Heart left ventricle (tissue), 16 donors: ENCODE measurements at regions not wholly inside any gene's neighbourhood (a gene's known extent, or its start where the extent isn't known, plus 50 kb on each side); places are given as distances from the start of the nearest gene placed in this dataset.

Experiments
- ATAC-seq, 4 donors: fragments of 200-7000 bp; cut with Tn5 transposase; one replicate each; pipeline ENCODE4 v1.9.1; 2020 to 2022; ENCODE audit warnings: moderate library complexity in 4 of 4, mild to moderate bottlenecking in 3 of 4, moderate number of reproducible peaks in 1 of 4
- DNase-seq, 5 donors: peaks; one replicate each; pipeline ENCODE4 v3.0.0-alpha.2; 2020
- H3K27ac ChIP-seq, 12 donors: fragments of 200-600 bp; sonication (generic) in 4 of 12; one replicate each; pipeline versions ENCODE4 v1.5.0 to v1.8.0; 2016 to 2022; ENCODE audit warnings: mild to moderate bottlenecking in 2 of 12
- H3K27me3 ChIP-seq, 9 donors: fragments of 200-600 bp; sonication (generic) in 2 of 9; one replicate each; pipeline versions ENCODE4 v1.5.1 to v1.8.0; 2016 to 2022; ENCODE audit warnings: mild to moderate bottlenecking in 3 of 9
- H3K36me3 ChIP-seq, 9 donors: fragments of 200-600 bp; sonication (generic) in 2 of 9; one replicate each; pipeline versions ENCODE4 v1.5.0 to v1.8.0; 2018 to 2022; ENCODE audit warnings: mild to moderate bottlenecking in 2 of 9
- H3K4me1 ChIP-seq, 12 donors: fragments of 200-600 bp; sonication (generic) in 4 of 12; one replicate each; pipeline versions ENCODE4 v1.5.0 to v1.8.0; 2016 to 2022; ENCODE audit warnings: mild to moderate bottlenecking in 3 of 12
- H3K4me3 ChIP-seq, 12 donors: fragments of 200-600 bp; sonication (generic) in 4 of 12; one replicate each; pipeline versions ENCODE4 v1.5.0 to v1.8.0; 2017 to 2022; ENCODE audit warnings: mild to moderate bottlenecking in 9 of 12, moderate library complexity in 4 of 12
- H3K9me3 ChIP-seq, 12 donors: fragments of 200-600 bp; sonication (generic) in 4 of 12; one replicate each; pipeline versions ENCODE4 v1.5.0 to v1.8.0; 2016 to 2022; ENCODE audit warnings: mild to moderate bottlenecking in 1 of 12
- CTCF ChIP-seq, 12 donors: fragments of 200-600 bp; sonication (generic) in 4 of 12; IDR thresholded peaks; one replicate each; pipeline versions ENCODE4 v1.5.0 to v1.8.0; 2018 to 2022; ENCODE audit warnings: antibody characterized with exemption in 12 of 12, mild to moderate bottlenecking in 5 of 12
- POLR2A ChIP-seq, 2 donors: fragments of 450-650 bp; IDR thresholded peaks; one replicate each; pipeline ENCODE4 v1.6.1; 2017; ENCODE audit warnings: antibody characterized with exemption in 2 of 2, mild to moderate bottlenecking in 2 of 2, moderate library complexity in 2 of 2
- WGBS, 4 donors: extraction: QIAGEN DNeasy Blood & Tissue Kit in 2 of 4; methylation state at CpG; one replicate each; pipeline versions ENCODE4 v1.1.5 to v1.1.7; 2013 to 2018; 5-methylcytosine and 5-hydroxymethylcytosine counted together
- intact Hi-C, 10 donors: fragments of 100-400 bp; cut with DNase I; formaldehyde crosslinking; loops; one replicate each; pipeline versions ENCODE4 v1.11.1 to v1.14.2; 2022
- donor health status: ischemic (EF 13 %, LVEDD 7.1; RV severe dilation, severe dysfunction).
- donor health status: healthy with polysubstance abuse.
- donor health status: DM: no; HTN: yes; CAD: no.
- donor health status: DM: no; HTN: no; CAD: no.
- donor health status: ischemic (EF 25% LVEDD 6.9; RV normal size, moderate dysfunction).
- donor health status: ischemic (EF 25% LVEDD 5.7; RV mildly dilated, moderate dysfunction).
- donor health status: healthy.
- donor health status: DM: yes; HTN: yes; CAD: no.
- donor health status: ischemic (EF 35%, LVEDD 5.7; RV mildly dilated, moderate dysfunction).
- donor health status: nonischemic (EF 11% LVEDD 7.7; RV severe dilation, severe dysfunction).
- donor health status: DM: yes; HTN: yes; CAD: no.
- donor health status: PGD.
- donor health status: ischemic (EF 29% LVEDD 5.4; RV normal size, mild dysfunction).
- donor health status: nonischemic (EF 23%, LVEDD 6.1; RV moderate dilation, normal function).

GRCh38 chr2:79275863-79276262, 116.3 kb upstream of the REG3A start:
- WGBS, 4 donors: 86 to 90% (median 90%) methylated on average over 3 of the region's 3 CpGs
- Histone ChIP-seq H3K4me3 (no peak overlapping the region), H3K36me3 (no peaks in the 10 kb centered on the region), H3K27me3 (no peaks in the 10 kb centered on the region), H3K4me1 (no peaks in the 10 kb centered on the region), H3K9me3 (peaks cover 0 to 20% (median 5%) of the 10 kb centered on the region in 12 donors), H3K27ac (no peak overlapping the region)
- DNase-seq (no peak), ATAC-seq (no peak)
- TF ChIP-seq POLR2A (IDR thresholded peaks at IDR 0.05): no peak
- TF ChIP-seq CTCF (IDR thresholded peaks at IDR 0.05): no peak
- intact Hi-C loops: no loop called here

DNA sequence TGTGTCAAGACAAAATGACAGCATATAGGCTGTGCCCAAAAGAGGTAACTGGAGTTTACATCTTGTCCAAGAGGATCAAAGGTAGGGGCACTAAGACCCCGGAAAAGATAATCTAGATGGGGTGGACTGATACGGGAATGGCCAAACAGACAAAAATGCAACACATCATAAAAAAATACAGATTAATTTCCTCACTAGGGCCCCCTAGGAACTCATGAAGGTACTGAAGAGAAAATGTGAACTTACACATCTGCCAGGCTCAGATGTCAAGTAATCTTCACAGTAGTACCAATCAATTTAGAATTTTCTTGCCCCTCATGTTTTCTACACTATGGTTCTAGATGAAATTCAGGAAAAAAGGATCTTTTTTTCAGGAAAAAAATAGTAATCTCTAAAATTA, 115.6 kb upstream of the REG3A start:
- ATAC-seq (no peak), DNase-seq (no peak)
- 57 to 70% (median 61%) methylated on average over 2 of the region's 2 CpGs for WGBS, 4 donors
- H3K4me3 ChIP-seq: no peak overlapping the region
- no peak for TF ChIP-seq CTCF (IDR thresholded peaks at IDR 0.05)
- no peak for TF ChIP-seq POLR2A (IDR thresholded peaks at IDR 0.05)
- intact Hi-C loops: no loop called here
- no peaks in the 10 kb centered on the region for H3K36me3 ChIP-seq
- H3K4me1 ChIP-seq: no peaks in the 10 kb centered on the region
- H3K27ac ChIP-seq: no peak overlapping the region
- peaks cover 0 to 20% (median 5%) of the 10 kb centered on the region in 12 donors for H3K9me3 ChIP-seq
- no peaks in the 10 kb centered on the region for H3K27me3 ChIP-seq

DNA sequence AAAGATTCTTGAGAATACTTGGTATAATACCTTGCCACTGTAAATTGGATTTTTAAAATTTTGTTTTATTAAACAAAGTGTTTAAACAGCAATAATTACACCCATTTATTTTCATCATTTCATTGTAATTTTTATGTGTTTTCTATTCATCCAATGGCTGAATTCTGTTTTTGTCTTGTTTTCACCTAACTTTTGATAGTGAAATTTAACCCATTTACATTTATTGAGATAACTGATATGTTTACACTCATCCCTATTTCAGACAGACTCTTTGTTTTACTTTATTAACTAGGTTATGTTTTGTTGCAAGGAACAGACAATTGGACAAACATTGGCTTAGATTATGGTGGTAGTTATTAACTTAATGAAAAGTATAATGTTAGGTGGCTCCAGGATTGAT, 113.1 kb upstream of the REG3A start:
- Histone ChIP-seq H3K27me3 (no peaks in the 10 kb centered on the region), H3K36me3 (no peaks in the 10 kb centered on the region), H3K4me1 (no peaks in the 10 kb centered on the region), H3K27ac (no peak overlapping the region), H3K4me3 (no peak overlapping the region), H3K9me3 (peaks cover 0 to 20% (median 5%) of the 10 kb centered on the region in 12 donors)
- TF ChIP-seq POLR2A (IDR thresholded peaks at IDR 0.05) (no peak), CTCF (IDR thresholded peaks at IDR 0.05) (no peak)
- DNase-seq (no peak), ATAC-seq (no peak)
- intact Hi-C loops: no loop called here

DNA sequence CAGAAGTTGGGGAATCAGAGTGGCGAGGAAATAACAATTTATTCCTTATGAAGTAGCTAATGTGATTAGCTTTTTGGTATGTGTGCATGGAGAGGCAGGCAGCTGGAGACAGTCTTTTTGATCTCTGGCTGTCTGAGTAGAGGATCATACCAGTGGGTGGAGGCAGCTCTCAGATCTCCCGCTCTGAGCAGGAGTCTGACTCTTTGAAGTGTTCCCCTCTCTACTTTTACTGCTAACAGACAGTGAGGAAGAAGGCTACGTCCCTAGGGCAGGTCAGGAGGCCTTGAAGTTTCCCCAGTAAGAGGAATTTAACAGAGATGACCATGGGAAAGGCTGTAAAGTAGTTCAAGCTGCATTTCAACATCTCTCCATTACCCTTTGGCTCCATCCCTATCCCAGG, 111.9 kb upstream of the REG3A start:
- H3K9me3 ChIP-seq: peaks cover 0 to 20% (median 5%) of the 10 kb centered on the region in 12 donors
- H3K27ac ChIP-seq: no peak overlapping the region
- WGBS, 4 donors: 19 to 24% (median 22%) methylated on average over 3 of the region's 3 CpGs
- no peaks in the 10 kb centered on the region for H3K4me1 ChIP-seq
- no peaks in the 10 kb centered on the region for H3K27me3 ChIP-seq
- no peak overlapping the region for H3K4me3 ChIP-seq
- intact Hi-C loops: no loop called here
- no peaks in the 10 kb centered on the region for H3K36me3 ChIP-seq
- no peak for DNase-seq
- TF ChIP-seq POLR2A (IDR thresholded peaks at IDR 0.05) (no peak), CTCF (IDR thresholded peaks at IDR 0.05) (no peak)
- no peak for ATAC-seq
